ENCODE measurements at regions not wholly inside any gene's neighbourhood (a gene's known extent, or its start where the extent isn't known, plus 50 kb on each side); places are given as distances from the start of the nearest gene placed in this dataset.

DNA sequence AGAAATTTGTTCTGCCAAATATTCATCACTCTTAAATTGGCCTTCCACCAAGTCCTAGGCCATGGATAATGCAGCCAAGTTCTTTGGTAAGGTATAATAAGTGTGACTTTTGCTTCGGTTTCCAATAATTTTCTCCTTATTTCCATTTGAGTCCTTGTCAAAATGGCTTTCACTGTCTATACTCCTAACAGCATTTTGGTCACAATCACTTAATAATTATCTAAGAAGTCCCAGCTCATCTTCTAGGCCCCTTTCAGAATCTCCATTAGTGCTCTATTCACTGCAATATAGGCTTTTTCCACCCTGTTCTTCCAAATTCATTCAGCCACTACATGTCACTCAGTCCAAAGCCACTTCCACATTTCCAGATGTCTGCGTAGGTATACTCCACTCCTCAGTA, 51.0 kb upstream of the SPIN4 start:
- Histone ChIP-seq H3K36me3 (ENCODE audit: control insufficient read depth in 2 of 2, extremely low read depth in 1 of 2, insufficient read depth in 2 of 2, low read length in 2 of 2) (no peaks in the 10 kb centered on the region), H3K4me2 (ENCODE audit: control insufficient read depth, extremely low read depth, insufficient read depth, low read depth, low read length) (no peak overlapping the region), H3K9me1 (ENCODE audit: control insufficient read depth, extremely low read depth, insufficient read depth, low read length) (no peaks in the 10 kb centered on the region), H4K20me1 (ENCODE audit: control insufficient read depth, extremely low read depth, insufficient read depth, low read length) (no peaks in the 10 kb centered on the region), H3K9ac (ENCODE audit: control insufficient read depth, extremely low read depth, insufficient read depth, low read length) (no peak overlapping the region), H3K4me3 (ENCODE audit: control insufficient read depth in 2 of 3, extremely low read depth in 1 of 3, insufficient read depth in 2 of 3, low read depth in 1 of 3, low read length in 3 of 3) (no peak overlapping the region), H2AFZ (ENCODE audit: control insufficient read depth, low read length) (no peak overlapping the region), H3K4me1 (ENCODE audit: control insufficient read depth, extremely low read depth, insufficient read depth, low read length) (no peaks in the 10 kb centered on the region), H3K79me2 (ENCODE audit: control insufficient read depth, insufficient read depth, low read length) (no peaks in the 10 kb centered on the region), H3K27ac (ENCODE audit: control insufficient read depth, insufficient read depth, low read length) (no peak overlapping the region), H3K9me3 (ENCODE audit: control insufficient read depth, low read depth, low read length) (no peaks in the 10 kb centered on the region), H3K27me3 (ENCODE audit: control insufficient read depth, extremely low read depth, insufficient read depth, low read length) (no peaks in the 10 kb centered on the region)
- dilution Hi-C loops (cut with MboI; ENCODE audit: extremely low pct_ligation_motif_present, low sequenced_read_pairs) = no loop called here
- FAIRE-seq (no peak), DNase-seq (ENCODE audit: low read depth, low spot score) (no peak)
- TF ChIP-seq EZH2 (IDR thresholded peaks at IDR 0.05; ENCODE audit: low read length) = no peak
- no peak for TF ChIP-seq CTCF (optimal IDR thresholded peaks at IDR 0.05 in 1 of 3, IDR thresholded peaks at IDR 0.05 in 1 of 3, conservative IDR thresholded peaks at IDR 0.05 in 1 of 3; ENCODE audit: extremely low read depth in 1 of 3, insufficient read depth in 2 of 3, low read length in 3 of 3)
